ENCODE measurements at regions not wholly inside any gene's neighbourhood (a gene's known extent, or its start where the extent isn't known, plus 50 kb on each side); places are given as distances from the start of the nearest gene placed in this dataset.
A peak's percentile ranks its signal among the peaks of the same experiment; 100 is the strongest.

- no peak overlapping the region for H3K27ac ChIP-seq (ENCODE audit: low read depth, low read length)
- DNase-seq = peak; percentile 89
- no peak overlapping the region for H3K9ac ChIP-seq (ENCODE audit: extremely low read depth, low read length, poor library complexity, severe bottlenecking)
- 36 to 43% methylated on average over 5 to 6 of the region's 7 CpGs for WGBS, 2 experiments (ENCODE audit: insufficient coverage in 1 of 2, insufficient read length in 1 of 2)
- H3K36me3 ChIP-seq (ENCODE audit: control insufficient read depth, insufficient read depth, low read length) = no peaks in the 10 kb centered on the region
- no peak overlapping the region for H3K4me3 ChIP-seq (ENCODE audit: low read length)
- H3K27me3 Mint-ChIP-seq (ENCODE audit: insufficient read depth) = no peaks in the 10 kb centered on the region
- peaks cover 23% of the 10 kb centered on the region for H3K4me1 ChIP-seq (ENCODE audit: control insufficient read depth, insufficient read depth, low read length)
- H3K27me3 ChIP-seq (ENCODE audit: control insufficient read depth, insufficient read depth, low read length, poor library complexity, severe bottlenecking) = no peaks in the 10 kb centered on the region
- H3K36me3 Mint-ChIP-seq (ENCODE audit: low read depth) = no peaks in the 10 kb centered on the region
- H3K4me3 Mint-ChIP-seq = no peak overlapping the region
- peak; percentile 91 for TF ChIP-seq CTCF (conservative IDR thresholded peaks at IDR 0.05)
- H3K9me3 ChIP-seq (ENCODE audit: control insufficient read depth, low read length) = no peaks in the 10 kb centered on the region
- no peaks in the 10 kb centered on the region for H3K9me3 Mint-ChIP-seq
- H3K27ac Mint-ChIP-seq = no peak overlapping the region
- H3K4me1 Mint-ChIP-seq = peaks cover 76% of the 10 kb centered on the region
Measured at GRCh38 chr6:90393232-90393884, 96.7 kb upstream of the BACH2 start.

- Histone ChIP-seq H3K9me3 (ENCODE audit: control insufficient read depth, low read length) (no peaks in the 10 kb centered on the region), H3K9ac (ENCODE audit: extremely low read depth, low read length, poor library complexity, severe bottlenecking) (no peak overlapping the region), H3K4me1 (ENCODE audit: control insufficient read depth, insufficient read depth, low read length) (peaks cover 14% of the 10 kb centered on the region), H3K27ac (ENCODE audit: low read depth, low read length) (no peak overlapping the region), H3K4me3 (ENCODE audit: low read length) (no peak overlapping the region), H3K36me3 (ENCODE audit: control insufficient read depth, insufficient read depth, low read length) (no peaks in the 10 kb centered on the region), H3K27me3 (ENCODE audit: control insufficient read depth, insufficient read depth, low read length, poor library complexity, severe bottlenecking) (no peaks in the 10 kb centered on the region)
- no peak overlapping the region for H3K4me3 Mint-ChIP-seq
- TF ChIP-seq CTCF (conservative IDR thresholded peaks at IDR 0.05) = no peak
- H3K27me3 Mint-ChIP-seq (ENCODE audit: insufficient read depth) = no peaks in the 10 kb centered on the region
- H3K36me3 Mint-ChIP-seq (ENCODE audit: low read depth) = no peaks in the 10 kb centered on the region
- H3K4me1 Mint-ChIP-seq = peaks cover 76% of the 10 kb centered on the region
- H3K9me3 Mint-ChIP-seq = no peaks in the 10 kb centered on the region
- H3K27ac Mint-ChIP-seq = no peak overlapping the region
- no peak for DNase-seq
Measured at GRCh38 chr6:90390379-90390778, 93.7 kb upstream of the BACH2 start.

- H3K9me3 ChIP-seq (ENCODE audit: control insufficient read depth, low read length) = no peaks in the 10 kb centered on the region
- DNase-seq = no peak
- H3K4me3 Mint-ChIP-seq = no peak overlapping the region
- 80 to 96% methylated on average over 2 to 5 of the region's 5 CpGs for WGBS, 2 experiments (ENCODE audit: insufficient coverage in 1 of 2, insufficient read length in 1 of 2)
- H3K9me3 Mint-ChIP-seq = no peaks in the 10 kb centered on the region
- no peak overlapping the region for H3K4me3 ChIP-seq (ENCODE audit: low read length)
- no peak overlapping the region for H3K9ac ChIP-seq (ENCODE audit: extremely low read depth, low read length, poor library complexity, severe bottlenecking)
- H3K27me3 Mint-ChIP-seq (ENCODE audit: insufficient read depth) = no peaks in the 10 kb centered on the region
- no peaks in the 10 kb centered on the region for H3K36me3 ChIP-seq (ENCODE audit: control insufficient read depth, insufficient read depth, low read length)
- no peak for TF ChIP-seq CTCF (conservative IDR thresholded peaks at IDR 0.05)
- H3K27me3 ChIP-seq (ENCODE audit: control insufficient read depth, insufficient read depth, low read length, poor library complexity, severe bottlenecking) = no peaks in the 10 kb centered on the region
- peaks cover 20% of the 10 kb centered on the region for H3K4me1 ChIP-seq (ENCODE audit: control insufficient read depth, insufficient read depth, low read length)
- no peak overlapping the region for H3K27ac ChIP-seq (ENCODE audit: low read depth, low read length)
- H3K36me3 Mint-ChIP-seq (ENCODE audit: low read depth) = no peaks in the 10 kb centered on the region
- peaks cover 85% of the 10 kb centered on the region for H3K4me1 Mint-ChIP-seq
- H3K27ac Mint-ChIP-seq = no peak overlapping the region
Measured at GRCh38 chr6:90388395-90388794, 91.8 kb upstream of the BACH2 start.
